KMS-11 (cell line): ENCODE measurements at regions not wholly inside any gene's neighbourhood (a gene's known extent, or its start where the extent isn't known, plus 50 kb on each side); places are given as distances from the start of the nearest gene placed in this dataset.

ENCODE experiments used
- H2AFZ ChIP-seq: fragments of 200-600 bp; sonication (generic); 2 replicates; pipeline ENCODE4 v1.6.1; 2016; ENCODE audit warnings: antibody characterized with exemption, mixed run types, low read depth
- H3K27ac ChIP-seq: fragments of 200-600 bp; sonication (generic); 2 replicates; pipeline ENCODE4 v1.6.1; 2016; ENCODE audit warnings: mild to moderate bottlenecking, mixed run types
- H3K27me3 ChIP-seq: fragments of 200-600 bp; sonication (generic); 2 replicates; pipeline ENCODE4 v1.6.1; 2017; ENCODE audit warnings: mild to moderate bottlenecking, low read depth, mixed run types, moderate library complexity; ENCODE audit not compliant: insufficient read depth
- H3K36me3 ChIP-seq: fragments of 200-600 bp; sonication (generic); 2 replicates; pipeline ENCODE4 v1.6.1; 2017; ENCODE audit warnings: mild to moderate bottlenecking, mixed run types; ENCODE audit not compliant: insufficient read depth
- H3K4me1 ChIP-seq: fragments of 200-600 bp; sonication (generic); 2 replicates; pipeline ENCODE4 v1.6.1; 2016; ENCODE audit warnings: mild to moderate bottlenecking, low read depth, mixed run types; ENCODE audit not compliant: poor library complexity, severe bottlenecking
- H3K4me2 ChIP-seq: fragments of 200-600 bp; sonication (generic); 2 replicates; pipeline ENCODE4 v1.7.0; 2016; ENCODE audit warnings: mild to moderate bottlenecking, mixed run types
- H3K4me3 ChIP-seq: fragments of 200-600 bp; sonication (generic); IDR thresholded peaks from 2 replicates; pipeline ENCODE4 v1.6.1; 2017; ENCODE audit warnings: low read depth, low read length, mixed read lengths; ENCODE audit not compliant: insufficient read depth
- H3K79me2 ChIP-seq: fragments of 200-600 bp; sonication (generic); 2 replicates; pipeline ENCODE4 v1.6.1; 2016; ENCODE audit warnings: low read depth, mixed run types; ENCODE audit not compliant: insufficient read depth
- H3K9ac ChIP-seq: fragments of 200-600 bp; sonication (generic); 2 replicates; pipeline ENCODE4 v1.6.1; 2016; ENCODE audit warnings: mild to moderate bottlenecking, mixed run types
- H4K20me1 ChIP-seq: fragments of 200-600 bp; sonication (generic); 2 replicates; pipeline ENCODE4 v1.6.1; 2016; ENCODE audit warnings: mild to moderate bottlenecking, mixed run types; ENCODE audit not compliant: insufficient read depth
- TF ChIP-seq, protein P1 (sequence below): fragments of 200-600 bp; sonication (generic); conservative IDR thresholded peaks from 2 replicates; pipeline ENCODE4 v1.6.1; 2017; ENCODE audit warnings: low read depth, mild to moderate bottlenecking, antibody characterized with exemption, low read length, moderate library complexity, mixed read lengths

DNA sequence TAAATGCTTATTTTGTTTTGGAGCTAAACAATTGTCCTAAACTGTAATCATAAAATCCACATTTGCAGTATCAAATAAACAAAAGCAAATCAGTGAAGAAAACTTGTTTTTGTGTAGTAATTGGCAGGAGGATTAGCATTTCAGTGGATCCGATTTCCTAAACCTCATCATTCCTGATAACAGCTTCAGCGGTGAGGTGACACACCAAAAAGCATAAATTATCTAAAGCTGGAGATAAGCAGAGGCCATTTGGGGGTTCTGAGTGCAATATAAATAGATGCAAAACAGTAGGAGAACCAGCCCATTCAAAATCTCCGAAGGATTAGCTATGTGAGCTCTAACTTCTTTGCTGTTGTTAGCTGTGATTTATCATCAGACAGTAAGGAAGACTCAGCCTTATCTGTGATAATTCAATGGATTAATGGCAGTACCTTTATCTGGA is 235.8 kb downstream of the EPHA7 start:
- Histone ChIP-seq H2AFZ (no peak overlapping the region), H3K36me3 (no peaks in the 10 kb centered on the region), H3K4me2 (no peak overlapping the region), H3K79me2 (no peaks in the 10 kb centered on the region), H4K20me1 (no peaks in the 10 kb centered on the region), H3K4me3 (no peak overlapping the region), H3K4me1 (no peaks in the 10 kb centered on the region), H3K27ac (no peak overlapping the region), H3K9ac (no peak overlapping the region), H3K27me3 (no peaks in the 10 kb centered on the region)
- TF ChIP-seq, protein P1, sequence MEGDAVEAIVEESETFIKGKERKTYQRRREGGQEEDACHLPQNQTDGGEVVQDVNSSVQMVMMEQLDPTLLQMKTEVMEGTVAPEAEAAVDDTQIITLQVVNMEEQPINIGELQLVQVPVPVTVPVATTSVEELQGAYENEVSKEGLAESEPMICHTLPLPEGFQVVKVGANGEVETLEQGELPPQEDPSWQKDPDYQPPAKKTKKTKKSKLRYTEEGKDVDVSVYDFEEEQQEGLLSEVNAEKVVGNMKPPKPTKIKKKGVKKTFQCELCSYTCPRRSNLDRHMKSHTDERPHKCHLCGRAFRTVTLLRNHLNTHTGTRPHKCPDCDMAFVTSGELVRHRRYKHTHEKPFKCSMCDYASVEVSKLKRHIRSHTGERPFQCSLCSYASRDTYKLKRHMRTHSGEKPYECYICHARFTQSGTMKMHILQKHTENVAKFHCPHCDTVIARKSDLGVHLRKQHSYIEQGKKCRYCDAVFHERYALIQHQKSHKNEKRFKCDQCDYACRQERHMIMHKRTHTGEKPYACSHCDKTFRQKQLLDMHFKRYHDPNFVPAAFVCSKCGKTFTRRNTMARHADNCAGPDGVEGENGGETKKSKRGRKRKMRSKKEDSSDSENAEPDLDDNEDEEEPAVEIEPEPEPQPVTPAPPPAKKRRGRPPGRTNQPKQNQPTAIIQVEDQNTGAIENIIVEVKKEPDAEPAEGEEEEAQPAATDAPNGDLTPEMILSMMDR = no peak

DNA sequence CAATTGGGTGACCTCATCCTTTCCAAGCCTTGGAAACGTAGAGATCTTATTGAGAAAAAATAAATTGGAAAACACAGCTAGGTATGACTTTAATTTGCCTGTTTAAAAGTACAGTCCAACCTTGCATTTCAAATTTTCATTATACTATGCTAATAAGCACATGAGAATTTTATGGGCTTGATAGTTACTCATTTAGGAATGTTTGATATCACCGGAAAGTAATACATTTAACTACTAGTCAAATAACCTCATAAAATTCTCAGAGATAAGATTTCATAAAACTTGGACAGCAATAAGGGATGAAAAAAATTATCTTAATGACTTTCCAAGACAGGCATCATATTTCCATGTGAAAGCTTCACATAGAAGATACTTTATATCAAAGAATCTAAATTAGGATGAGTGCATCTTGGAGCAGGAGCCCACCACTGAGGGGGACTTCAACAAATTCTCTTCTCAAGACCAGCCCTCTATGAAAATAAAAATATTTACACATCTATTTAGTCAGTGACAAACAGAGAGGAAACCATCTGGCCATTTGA is 236.3 kb downstream of the EPHA7 start:
- H2AFZ ChIP-seq = no peak overlapping the region
- no peak overlapping the region for H3K27ac ChIP-seq
- H3K4me3 ChIP-seq = no peak overlapping the region
- H3K4me1 ChIP-seq = no peaks in the 10 kb centered on the region
- no peaks in the 10 kb centered on the region for H3K36me3 ChIP-seq
- TF ChIP-seq, protein P1 = no peak
- H3K27me3 ChIP-seq = no peaks in the 10 kb centered on the region
- H4K20me1 ChIP-seq = no peaks in the 10 kb centered on the region
- H3K79me2 ChIP-seq = no peaks in the 10 kb centered on the region
- no peak overlapping the region for H3K4me2 ChIP-seq
- H3K9ac ChIP-seq = no peak overlapping the region

DNA sequence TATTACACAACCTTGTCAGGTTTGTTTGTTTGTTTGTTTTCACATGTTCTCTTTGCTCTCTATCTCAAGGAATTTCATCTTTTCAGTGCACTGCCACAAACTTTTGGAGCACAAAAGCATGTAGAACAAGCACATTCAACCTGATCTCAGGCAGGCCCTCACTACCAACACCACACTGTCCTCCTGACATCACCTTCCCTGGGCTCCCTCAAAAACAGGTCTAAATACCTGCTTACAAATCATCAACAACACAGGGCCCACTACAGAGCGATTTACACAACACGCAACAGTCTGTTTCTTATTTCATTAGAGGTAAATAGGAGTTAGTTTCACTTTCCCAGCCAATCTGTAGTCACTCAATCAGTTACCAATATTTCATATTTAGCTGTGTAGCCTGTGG is 241.4 kb downstream of the EPHA7 start:
- TF ChIP-seq, protein P1 = no peak
- no peak overlapping the region for H3K4me2 ChIP-seq
- H3K27me3 ChIP-seq = no peaks in the 10 kb centered on the region
- no peak overlapping the region for H3K9ac ChIP-seq
- H3K27ac ChIP-seq = no peak overlapping the region
- no peaks in the 10 kb centered on the region for H3K36me3 ChIP-seq
- H2AFZ ChIP-seq = no peak overlapping the region
- no peaks in the 10 kb centered on the region for H3K79me2 ChIP-seq
- no peaks in the 10 kb centered on the region for H3K4me1 ChIP-seq
- H4K20me1 ChIP-seq = no peaks in the 10 kb centered on the region
- no peak overlapping the region for H3K4me3 ChIP-seq

DNA sequence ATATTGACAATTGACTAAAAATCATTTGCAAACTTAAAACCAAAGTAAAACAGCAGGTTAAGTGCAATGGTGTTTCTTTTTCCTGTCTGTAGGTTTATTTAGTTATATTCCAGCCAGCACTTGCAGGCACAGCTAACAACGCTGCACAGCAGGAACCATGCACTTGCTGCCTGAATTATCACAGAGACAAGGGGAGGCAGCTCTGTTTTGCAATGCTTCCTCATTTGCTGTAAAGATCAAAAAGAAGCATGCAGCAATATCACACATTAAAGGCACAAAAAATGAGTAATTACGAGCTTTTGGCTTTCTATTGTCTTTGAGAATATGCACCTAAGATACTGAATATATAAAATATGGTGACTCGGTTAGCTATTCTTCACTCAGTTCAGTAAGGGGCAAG is 241.9 kb downstream of the EPHA7 start:
- no peak overlapping the region for H3K27ac ChIP-seq
- H3K4me1 ChIP-seq = no peaks in the 10 kb centered on the region
- H4K20me1 ChIP-seq = no peaks in the 10 kb centered on the region
- no peaks in the 10 kb centered on the region for H3K27me3 ChIP-seq
- TF ChIP-seq, protein P1 = no peak
- no peak overlapping the region for H3K4me2 ChIP-seq
- H3K36me3 ChIP-seq = no peaks in the 10 kb centered on the region
- no peaks in the 10 kb centered on the region for H3K79me2 ChIP-seq
- H3K9ac ChIP-seq = no peak overlapping the region
- H2AFZ ChIP-seq = no peak overlapping the region
- no peak overlapping the region for H3K4me3 ChIP-seq
